ENCODE measurements at regions not wholly inside any gene's neighbourhood (a gene's known extent, or its start where the extent isn't known, plus 50 kb on each side); places are given as distances from the start of the nearest gene placed in this dataset.

DNA sequence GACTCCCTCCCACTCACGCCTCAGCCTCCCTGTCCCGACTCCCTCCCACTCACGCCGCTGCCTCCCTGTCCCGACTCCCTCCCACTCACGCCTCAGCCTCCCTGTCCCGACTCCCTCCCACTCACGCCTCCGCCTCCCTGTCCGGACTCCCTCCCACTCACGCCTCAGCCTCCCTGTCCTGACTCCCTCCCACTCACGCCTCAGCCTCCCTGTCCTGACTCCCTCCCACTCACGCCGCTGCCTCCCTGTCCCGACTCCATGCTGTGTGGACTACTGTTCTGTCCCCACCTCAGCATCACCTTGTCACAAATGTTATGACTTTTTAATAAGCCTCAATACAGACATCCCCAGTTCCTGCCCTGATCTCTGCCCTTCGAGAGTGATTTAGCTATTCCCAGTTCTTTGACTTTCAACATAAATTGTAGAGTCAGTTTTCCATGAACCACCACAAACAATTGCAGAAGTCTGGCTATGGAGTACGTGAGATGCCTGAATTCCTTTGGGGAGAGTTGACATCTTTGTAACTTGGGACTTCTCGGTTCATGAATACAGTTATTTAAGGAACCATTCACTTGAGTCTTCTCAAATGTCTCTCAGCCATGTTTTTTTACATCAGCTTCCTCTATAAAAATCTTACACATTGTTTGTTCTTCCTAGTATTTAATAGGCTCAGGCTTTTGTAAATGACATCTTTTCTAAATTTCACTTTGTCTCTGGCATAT, 71.9 kb downstream of the FOXL3 start:
- H3K27ac ChIP-seq = peak overlapping the region in 2 of 4 donors; percentile 44 to 50
- no peaks in the 10 kb centered on the region for H3K9me3 ChIP-seq
- H3K4me1 ChIP-seq = peaks cover 0 to 14% (median 6%) of the 10 kb centered on the region in 4 donors
- H3K27me3 ChIP-seq = peaks cover 22% of the 10 kb centered on the region
- DNase-seq = no peak
- TF ChIP-seq, protein P1, sequence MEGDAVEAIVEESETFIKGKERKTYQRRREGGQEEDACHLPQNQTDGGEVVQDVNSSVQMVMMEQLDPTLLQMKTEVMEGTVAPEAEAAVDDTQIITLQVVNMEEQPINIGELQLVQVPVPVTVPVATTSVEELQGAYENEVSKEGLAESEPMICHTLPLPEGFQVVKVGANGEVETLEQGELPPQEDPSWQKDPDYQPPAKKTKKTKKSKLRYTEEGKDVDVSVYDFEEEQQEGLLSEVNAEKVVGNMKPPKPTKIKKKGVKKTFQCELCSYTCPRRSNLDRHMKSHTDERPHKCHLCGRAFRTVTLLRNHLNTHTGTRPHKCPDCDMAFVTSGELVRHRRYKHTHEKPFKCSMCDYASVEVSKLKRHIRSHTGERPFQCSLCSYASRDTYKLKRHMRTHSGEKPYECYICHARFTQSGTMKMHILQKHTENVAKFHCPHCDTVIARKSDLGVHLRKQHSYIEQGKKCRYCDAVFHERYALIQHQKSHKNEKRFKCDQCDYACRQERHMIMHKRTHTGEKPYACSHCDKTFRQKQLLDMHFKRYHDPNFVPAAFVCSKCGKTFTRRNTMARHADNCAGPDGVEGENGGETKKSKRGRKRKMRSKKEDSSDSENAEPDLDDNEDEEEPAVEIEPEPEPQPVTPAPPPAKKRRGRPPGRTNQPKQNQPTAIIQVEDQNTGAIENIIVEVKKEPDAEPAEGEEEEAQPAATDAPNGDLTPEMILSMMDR (IDR thresholded peaks at IDR 0.05) = no peak
- TF ChIP-seq EP300 (IDR thresholded peaks at IDR 0.05; ENCODE audit: low read depth) = no peak
- no peak for TF ChIP-seq POLR2A (IDR thresholded peaks at IDR 0.05)
- intact Hi-C loops (cut with DNase I; ENCODE audit: low total_unique reads) (no loop called here), in situ Hi-C loops (cut with MboI; ENCODE audit: low pct_ligation_motif_present in 1 of 4, low pct_unique_long_range_greater_than_20kb in 1 of 4, low sequenced_read_pairs in 3 of 4) (no loop called here)
- peak overlapping the region in 2 of 4 donors; percentile 8 to 34 for H3K4me3 ChIP-seq
- WGBS, 2 donors (ENCODE audit: low coverage in 1 of 2) = 73 to 77% methylated on average over 8 to 9 of the region's 18 CpGs
- no peaks in the 10 kb centered on the region for H3K36me3 ChIP-seq

DNA sequence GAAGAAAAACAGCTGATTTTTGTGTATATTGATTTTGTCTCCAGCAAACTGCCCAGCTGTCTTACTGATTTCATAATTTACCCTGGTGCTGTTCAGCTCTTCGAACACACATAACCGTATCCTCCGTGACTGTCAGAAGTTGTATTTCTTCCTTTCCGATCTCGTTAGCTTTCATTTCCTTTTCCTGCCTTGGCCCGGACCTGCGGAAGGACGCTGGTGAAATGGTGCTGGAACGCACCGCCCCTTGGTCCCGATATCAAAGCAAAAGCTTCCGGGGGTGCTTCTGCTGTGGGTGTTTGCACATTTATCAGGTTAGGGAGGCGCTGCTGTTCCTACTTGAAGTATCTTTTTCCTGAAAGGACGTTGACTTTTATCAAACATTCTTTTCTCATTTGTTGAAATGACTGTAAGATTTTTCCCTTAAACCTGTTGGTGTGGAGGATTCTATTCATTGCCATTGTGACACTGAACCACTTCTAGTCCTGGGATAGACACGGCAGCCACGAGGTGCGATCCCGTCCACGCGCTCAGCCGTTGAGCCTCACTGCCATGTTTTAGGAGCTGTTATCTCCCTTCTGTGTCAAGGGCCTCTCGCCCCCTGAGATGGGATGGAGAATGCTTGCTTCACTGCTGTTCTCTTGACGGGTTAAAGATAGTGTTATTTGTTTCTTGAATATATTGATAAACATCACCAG, 72.6 kb downstream of the FOXL3 start:
- H3K9me3 ChIP-seq = no peaks in the 10 kb centered on the region
- in situ Hi-C loops (cut with MboI; ENCODE audit: low pct_ligation_motif_present in 1 of 4, low pct_unique_long_range_greater_than_20kb in 1 of 4, low sequenced_read_pairs in 3 of 4) = no loop called here
- H3K36me3 ChIP-seq = no peaks in the 10 kb centered on the region
- peaks cover 0 to 14% (median 6%) of the 10 kb centered on the region in 4 donors for H3K4me1 ChIP-seq
- H3K27ac ChIP-seq = peak overlapping the region in 2 of 4 donors; percentile 44 to 50
- peaks cover 22% of the 10 kb centered on the region for H3K27me3 ChIP-seq
- intact Hi-C loops (cut with DNase I; ENCODE audit: low total_unique reads) = no loop called here
- peak; percentile 39 for DNase-seq
- H3K4me3 ChIP-seq = peak overlapping the region in 2 of 4 donors; percentile 8 to 34
- no peak for TF ChIP-seq POLR2AphosphoS5 (IDR thresholded peaks at IDR 0.05)
- no peak for TF ChIP-seq POLR2A (IDR thresholded peaks at IDR 0.05)
- TF ChIP-seq EP300 (IDR thresholded peaks at IDR 0.05; ENCODE audit: low read depth) = no peak
- TF ChIP-seq, protein P1 (IDR thresholded peaks at IDR 0.05) = no peak
- WGBS, 2 donors (ENCODE audit: low coverage in 1 of 2) = 40 to 43% methylated on average over 21 to 23 of the region's 23 CpGs

DNA sequence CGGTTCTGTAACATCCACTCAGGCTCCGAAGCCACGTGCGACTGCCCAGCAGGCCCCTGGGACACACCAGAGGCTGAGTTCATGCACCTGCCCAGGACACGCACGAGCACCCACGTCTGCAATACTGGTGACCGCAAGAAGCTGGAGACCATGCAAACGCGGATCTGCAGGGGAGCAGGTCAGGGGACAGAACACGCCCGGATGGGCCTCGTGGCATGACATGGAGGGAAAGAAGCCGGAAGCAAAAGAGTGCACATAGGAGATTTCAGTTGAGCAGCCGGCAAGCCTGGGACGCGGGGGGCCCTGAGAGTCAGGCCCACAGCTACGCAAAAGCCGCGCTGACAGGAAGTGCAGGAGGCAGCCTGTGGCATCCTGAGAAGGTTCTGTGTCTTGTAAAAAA, 73.7 kb downstream of the FOXL3 start:
- Histone ChIP-seq H3K4me1 (peaks cover 0 to 14% (median 7%) of the 10 kb centered on the region in 4 donors), H3K36me3 (no peaks in the 10 kb centered on the region), H3K4me3 (no peak overlapping the region), H3K27ac (no peak overlapping the region), H3K9me3 (no peaks in the 10 kb centered on the region), H3K27me3 (peaks cover 22% of the 10 kb centered on the region)
- in situ Hi-C loops (cut with MboI; ENCODE audit: low pct_ligation_motif_present in 1 of 4, low pct_unique_long_range_greater_than_20kb in 1 of 4, low sequenced_read_pairs in 3 of 4) (no loop called here), intact Hi-C loops (cut with DNase I; ENCODE audit: low total_unique reads) (no loop called here)
- TF ChIP-seq POLR2A (IDR thresholded peaks at IDR 0.05) (no peak), POLR2AphosphoS5 (IDR thresholded peaks at IDR 0.05) (no peak), EP300 (IDR thresholded peaks at IDR 0.05; ENCODE audit: low read depth) (no peak)
- TF ChIP-seq, protein P1 (IDR thresholded peaks at IDR 0.05) = no peak
- no peak for DNase-seq
- 67 to 79% methylated on average over 6 to 20 of the region's 20 CpGs for WGBS, 2 donors (ENCODE audit: low coverage in 1 of 2)

DNA sequence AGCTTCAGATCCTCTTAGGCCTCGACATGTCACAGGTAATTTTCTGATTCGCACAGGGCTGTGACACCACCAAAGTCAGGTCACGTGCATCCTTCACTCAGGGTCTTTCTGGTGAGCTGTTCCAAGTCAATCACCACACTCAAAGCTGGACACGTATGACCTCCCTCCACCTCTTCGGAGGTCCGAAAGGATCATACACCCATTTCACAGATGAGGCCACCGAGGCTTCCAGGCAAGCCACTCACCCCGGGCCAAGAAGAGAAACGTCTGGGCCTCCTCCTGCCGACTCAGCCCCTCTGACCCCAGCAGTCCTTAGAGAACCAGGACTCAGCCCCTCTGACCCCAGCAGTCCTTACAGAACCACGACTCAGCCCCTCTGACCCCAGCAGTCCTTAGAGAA, 74.6 kb downstream of the FOXL3 start:
- Histone ChIP-seq H3K9me3 (no peaks in the 10 kb centered on the region), H3K4me3 (no peak overlapping the region), H3K36me3 (no peaks in the 10 kb centered on the region), H3K27me3 (peaks cover 20% of the 10 kb centered on the region), H3K4me1 (peaks cover 4 to 19% (median 14%) of the 10 kb centered on the region in 4 donors), H3K27ac (no peak overlapping the region)
- intact Hi-C loops (cut with DNase I; ENCODE audit: low total_unique reads) = no loop called here
- no peak for DNase-seq
- WGBS, 2 donors (ENCODE audit: low coverage in 1 of 2) = 88 to 89% methylated on average over 3 to 11 of the region's 11 CpGs
- in situ Hi-C loops (cut with MboI; ENCODE audit: low pct_ligation_motif_present in 1 of 4, low pct_unique_long_range_greater_than_20kb in 1 of 4, low sequenced_read_pairs in 3 of 4) = no loop called here
- TF ChIP-seq EP300 (IDR thresholded peaks at IDR 0.05; ENCODE audit: low read depth) (no peak), POLR2A (IDR thresholded peaks at IDR 0.05) (no peak), POLR2AphosphoS5 (IDR thresholded peaks at IDR 0.05) (no peak)
- TF ChIP-seq, protein P1 (IDR thresholded peaks at IDR 0.05) = no peak

Data from transverse colon (tissue), 4 donors.